SIG-M5 treated with dmso at 0.1 percent for 504 hours (cell line): ENCODE measurements at regions not wholly inside any gene's neighbourhood (a gene's known extent, or its start where the extent isn't known, plus 50 kb on each side); places are given as distances from the start of the nearest gene placed in this dataset.
A peak's percentile ranks its signal among the peaks of the same experiment; 100 is the strongest.

Source experiments
- DNase-seq: peaks from one replicate; lab custom pipeline; 2025; ENCODE audit not compliant: unreplicated experiment; lab: John Stamatoyannopoulos, UW

DNA sequence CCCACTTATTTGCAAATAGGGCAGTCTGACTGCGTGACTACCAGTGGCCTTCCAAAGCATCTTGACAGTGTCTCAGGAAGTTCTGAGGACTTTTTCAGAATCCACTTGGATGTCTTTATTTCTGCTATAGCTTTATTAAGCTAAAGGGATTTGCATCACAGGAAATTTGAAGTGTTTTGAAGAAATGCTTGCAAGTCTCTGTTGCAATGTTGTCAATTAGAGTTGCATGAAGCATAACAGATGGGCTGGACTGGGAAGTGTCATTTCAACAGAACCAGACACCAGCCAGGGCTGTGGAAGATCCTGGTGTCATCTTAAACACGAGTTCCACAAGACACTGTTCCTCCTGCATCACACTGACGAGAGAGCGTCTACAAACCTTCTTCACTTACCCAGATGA lies 224.5 kb downstream of the EN1 start:
- DNase-seq: no peak

DNA sequence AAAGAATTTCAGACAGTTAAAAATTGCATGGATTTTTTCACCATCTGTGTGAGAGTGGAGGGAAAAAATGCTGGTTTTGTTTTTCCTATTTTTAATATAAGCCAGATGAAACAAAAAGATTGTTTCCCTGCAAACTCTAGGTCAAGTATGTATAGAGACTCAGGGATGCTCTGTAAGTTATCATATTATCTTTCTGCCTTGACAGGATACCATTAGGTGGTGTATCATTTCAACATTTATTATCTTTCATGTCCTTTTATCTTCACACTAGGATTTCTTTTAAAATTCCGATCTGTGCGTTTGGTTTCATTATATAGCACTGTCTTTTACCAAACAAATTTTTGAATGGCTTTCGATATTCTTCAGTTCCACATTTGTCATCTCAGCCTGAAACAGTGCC lies 225.3 kb downstream of the EN1 start:
- DNase-seq: no peak

DNA sequence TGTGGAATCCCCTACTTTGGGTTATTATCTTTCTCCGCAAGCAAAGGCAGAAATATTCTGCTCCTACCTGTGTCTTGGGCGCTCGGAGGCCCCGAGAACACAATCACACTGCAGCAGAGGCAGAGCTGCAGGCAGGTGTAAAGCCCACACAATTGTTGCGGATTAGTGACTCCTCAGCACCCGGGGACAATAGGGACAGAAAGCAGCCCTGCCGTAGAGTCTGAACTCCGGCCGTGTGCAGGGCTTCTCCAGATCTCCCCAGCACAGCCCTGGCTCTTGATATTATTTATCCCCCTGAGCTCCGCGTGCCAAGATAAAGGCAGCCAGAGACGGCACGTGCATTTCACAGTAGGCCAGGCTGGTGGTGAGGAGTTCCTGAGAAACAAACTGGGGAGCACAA lies 229.2 kb downstream of the EN1 start:
- DNase-seq: no peak

DNA sequence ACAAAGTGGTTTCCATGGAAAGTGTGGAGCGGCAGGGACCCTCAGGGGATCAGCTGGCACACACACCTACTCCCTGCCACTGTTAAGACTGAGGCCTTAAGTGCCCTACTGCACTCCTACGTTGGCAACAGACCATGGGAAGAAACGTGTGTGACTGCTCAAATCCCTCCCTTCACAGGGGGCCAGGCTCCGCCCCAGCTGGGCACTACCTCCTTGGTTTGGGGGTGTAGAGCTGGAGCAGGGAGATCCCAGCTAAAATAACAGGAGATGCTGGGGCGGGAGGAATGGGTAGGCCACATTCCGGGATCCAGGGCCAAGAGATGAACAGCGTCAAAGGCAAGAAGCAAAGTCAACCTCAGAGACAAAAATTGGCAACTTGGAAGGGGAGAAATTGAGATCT lies 231.0 kb downstream of the EN1 start:
- DNase-seq: no peak

DNA sequence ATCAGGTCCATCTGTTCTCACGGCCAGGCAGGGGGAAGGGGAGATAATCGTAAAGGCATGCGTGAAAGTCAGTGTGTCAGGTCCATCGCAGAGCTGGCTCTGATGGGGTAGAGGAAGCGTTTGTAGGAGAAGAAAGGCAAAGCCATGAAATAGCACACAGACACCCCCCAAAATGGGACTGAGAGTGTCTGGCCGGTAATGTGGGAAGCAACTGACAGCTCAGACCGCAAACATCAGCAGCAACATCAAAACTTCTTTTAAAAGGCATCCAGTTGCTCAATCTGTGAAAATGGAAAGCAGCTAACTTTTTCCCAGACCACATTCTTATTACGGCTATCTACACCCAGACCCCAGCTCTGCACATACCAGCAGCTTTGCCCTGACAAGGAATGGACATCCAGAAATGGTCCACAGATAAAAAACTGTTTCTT lies 232.6 kb downstream of the EN1 start:
- DNase-seq: peak; percentile 28

DNA sequence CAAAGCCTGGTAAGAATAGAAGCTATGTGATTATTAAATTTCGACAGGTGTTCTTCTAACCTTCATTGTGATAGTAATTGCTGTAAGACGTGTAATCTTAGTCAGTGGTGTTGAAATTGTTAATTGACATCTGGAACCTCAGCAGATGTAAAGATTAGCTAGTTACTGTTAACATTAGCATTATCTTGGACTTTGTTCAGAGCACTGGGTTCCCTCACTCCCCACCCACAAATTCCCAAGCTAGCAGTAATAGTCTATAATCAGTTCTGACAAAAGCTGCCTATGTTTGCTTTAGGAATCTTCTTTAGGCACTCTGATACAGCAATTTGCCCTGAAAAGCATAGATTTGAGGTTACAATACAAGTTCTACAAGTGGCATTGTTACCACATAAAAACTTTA lies 233.7 kb downstream of the EN1 start:
- no peak for DNase-seq

DNA sequence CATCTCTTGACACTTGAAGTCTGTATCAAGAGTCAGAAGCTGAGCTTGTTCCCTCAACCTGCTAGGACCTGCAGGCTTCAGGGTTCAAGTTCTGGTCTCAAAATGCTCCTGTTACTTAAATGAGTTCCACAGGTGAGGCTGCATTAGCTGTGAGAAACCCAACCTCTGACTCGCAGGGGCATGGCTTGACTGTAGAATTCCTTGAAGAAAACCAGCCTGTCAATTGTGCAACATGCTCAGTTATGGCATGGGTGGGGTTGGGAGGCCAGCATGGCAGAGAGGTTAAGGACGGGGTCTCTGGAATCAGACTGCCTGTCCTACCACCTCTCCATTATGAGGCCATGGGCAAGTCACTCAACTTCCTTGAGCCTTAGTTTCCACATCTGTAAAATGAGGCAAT lies 235.8 kb downstream of the EN1 start:
- DNase-seq: no peak

DNA sequence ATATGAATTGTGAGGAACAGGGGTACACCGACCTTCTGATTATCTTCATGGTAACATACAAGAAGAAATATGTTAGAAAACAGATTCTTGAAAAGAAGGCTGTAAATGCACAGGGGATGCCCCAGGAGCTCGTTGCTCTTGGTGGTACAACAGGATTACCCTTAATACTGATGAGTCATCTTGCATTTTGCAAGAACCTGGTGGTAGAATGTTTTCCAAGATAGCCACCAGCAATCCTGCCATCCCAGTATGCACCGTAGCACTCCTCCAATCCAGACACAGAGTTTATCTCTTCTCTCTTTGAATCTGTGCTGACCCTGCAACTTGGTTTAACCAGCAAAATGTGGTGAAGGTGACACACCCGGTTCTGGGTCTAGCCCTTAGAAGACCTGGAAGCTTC lies 238.3 kb downstream of the EN1 start:
- no peak for DNase-seq

DNA sequence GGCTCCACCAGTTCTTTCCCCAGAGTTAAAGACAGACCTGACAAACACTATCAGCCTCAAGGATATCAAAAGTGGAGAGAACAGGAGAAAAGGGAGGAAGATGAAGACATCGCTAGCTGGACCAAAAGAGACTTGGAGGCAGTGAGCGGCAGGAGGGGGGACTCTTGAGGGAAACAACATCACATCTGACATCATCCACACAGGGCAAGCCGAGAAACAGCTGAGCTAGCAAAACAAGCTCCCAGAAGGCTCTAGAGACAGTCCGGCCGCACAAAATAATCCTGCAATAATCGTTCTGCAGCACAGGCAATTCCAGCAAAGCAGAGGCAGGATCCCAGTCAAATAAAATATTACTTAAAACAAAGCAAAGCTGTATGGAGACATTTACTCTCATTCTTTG lies 239.8 kb downstream of the EN1 start:
- no peak for DNase-seq

DNA sequence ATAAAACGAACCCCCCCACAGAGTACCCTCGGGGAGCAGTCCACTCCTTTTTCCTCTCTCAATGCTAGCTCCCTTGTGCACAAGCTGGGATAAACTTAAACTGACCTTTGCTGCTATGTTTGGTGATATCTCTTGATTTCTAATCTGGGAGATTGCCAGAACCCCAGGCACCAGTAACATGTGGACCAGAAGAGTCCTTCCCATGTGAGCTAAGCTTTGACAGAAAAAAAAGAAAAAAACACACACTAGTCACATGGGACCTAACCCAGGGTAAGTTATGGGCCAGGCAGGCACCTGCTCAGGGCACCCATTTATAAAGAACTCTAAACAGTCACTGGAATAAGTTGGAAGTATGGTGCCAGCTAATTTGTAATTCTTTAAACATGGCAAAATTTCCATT lies 242.6 kb downstream of the EN1 start:
- DNase-seq: no peak

DNA sequence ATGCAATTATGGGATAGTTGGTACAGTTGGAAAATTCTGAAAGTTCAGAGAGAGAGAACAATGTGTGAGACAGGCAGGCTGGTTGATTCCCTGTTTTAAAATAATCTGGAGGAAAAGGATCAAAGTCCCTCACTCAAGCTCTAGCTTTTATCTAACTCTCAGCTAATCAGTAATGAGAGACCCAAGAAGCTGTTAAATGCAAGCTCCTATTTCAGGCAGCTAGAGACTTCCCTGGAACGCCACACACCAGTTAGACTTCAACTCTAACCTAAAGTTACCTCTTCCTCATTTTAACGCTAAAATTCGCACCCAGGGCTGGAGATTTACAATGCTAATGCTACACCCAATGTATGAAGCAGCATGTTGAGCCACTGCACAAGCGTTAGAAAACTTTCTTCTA lies 243.1 kb downstream of the EN1 start:
- DNase-seq: no peak

DNA sequence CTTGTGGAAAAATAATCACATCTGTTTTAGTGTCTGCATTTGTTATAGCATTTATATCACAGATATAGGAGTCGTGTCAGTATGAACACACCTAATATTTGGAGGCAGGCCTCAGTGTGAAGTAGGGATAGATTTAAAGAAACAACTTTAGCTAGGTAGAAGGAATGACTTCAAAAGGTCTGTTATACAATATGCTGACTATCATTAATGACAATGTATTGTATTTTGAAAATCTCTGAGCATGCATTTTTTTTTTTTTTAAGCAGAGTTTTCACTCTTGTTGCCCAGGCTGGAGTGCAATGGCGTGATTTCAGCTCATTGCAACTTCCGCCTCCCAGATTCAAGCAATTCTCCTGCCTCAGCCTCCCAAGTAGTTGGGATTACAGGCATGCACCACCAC lies 248.3 kb downstream of the EN1 start:
- DNase-seq: no peak

DNA sequence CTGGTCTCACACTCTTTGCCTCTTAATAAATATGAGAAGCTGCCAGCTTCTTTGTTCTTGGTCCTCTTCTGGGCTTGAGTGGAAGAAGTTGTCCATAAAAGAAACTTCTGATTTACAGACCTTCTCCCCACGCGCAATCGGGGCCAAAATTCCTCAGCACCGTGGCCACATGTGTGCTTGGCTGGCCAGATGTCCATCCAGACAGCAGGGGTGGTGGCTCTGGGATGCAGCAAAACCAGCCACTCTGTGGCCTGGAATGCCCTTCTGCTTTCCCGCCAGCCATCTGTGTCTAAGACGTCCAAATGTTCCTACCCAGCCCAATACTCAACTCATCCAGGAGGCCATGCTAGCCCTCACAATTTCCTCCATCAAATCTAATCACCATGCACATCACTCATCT lies 250.8 kb downstream of the EN1 start:
- no peak for DNase-seq

DNA sequence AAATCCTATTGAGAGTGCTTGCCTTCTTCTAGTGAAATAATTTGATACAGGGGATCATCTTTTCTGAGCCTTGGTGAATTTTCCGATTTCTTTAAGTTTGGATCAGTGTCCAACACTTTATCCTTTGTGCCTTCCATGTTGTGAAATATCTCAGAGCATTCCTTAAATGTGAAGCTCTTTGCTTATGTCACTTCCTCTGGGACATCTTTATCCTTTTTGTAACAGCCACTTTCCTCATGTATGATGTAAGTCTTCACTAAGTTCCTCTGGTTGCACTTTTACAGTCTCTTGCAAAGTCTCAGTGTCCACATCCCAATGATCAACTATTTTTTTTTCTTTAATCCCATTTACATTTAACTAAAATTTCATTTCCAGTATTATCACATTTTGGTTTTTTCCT lies 254.2 kb downstream of the EN1 start:
- no peak for DNase-seq

DNA sequence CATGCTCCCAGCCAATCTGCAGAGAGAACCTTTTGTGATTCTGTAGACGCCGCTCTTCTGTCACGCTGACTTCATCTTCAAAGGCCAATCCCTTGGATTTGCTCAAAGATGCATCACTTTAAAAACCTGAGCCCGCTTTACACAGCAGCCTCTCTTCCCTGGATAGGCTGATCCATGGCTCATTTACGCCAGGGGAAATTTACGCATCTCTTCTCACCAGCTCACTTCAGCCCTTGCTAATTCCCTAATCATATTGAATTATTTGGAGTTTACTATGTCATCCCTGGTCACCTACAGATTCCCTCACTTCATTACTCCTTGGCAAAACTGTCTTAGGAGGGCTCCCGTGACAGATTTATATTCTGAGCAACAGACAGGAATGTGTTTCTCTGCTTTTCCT lies 256.2 kb downstream of the EN1 start:
- DNase-seq: no peak

DNA sequence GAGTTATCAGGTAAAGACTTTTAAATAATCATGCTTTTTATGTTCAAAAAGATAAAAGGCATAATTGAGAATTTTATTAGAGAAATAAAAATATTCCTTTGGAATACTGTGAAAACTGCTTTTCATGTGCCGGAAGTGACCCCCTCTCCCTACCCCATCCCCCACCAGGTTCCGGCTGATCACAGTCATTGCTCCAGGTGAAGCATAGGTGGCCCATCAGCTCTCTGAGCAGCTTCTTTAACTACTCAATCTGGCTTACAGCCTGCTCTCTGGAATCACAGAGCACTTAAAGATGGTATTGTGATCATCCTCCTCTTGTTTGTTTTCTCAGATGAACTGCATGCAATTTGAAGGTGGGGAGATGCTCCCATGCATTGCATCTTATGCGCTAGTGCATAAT lies 257.7 kb downstream of the EN1 start:
- DNase-seq: no peak

DNA sequence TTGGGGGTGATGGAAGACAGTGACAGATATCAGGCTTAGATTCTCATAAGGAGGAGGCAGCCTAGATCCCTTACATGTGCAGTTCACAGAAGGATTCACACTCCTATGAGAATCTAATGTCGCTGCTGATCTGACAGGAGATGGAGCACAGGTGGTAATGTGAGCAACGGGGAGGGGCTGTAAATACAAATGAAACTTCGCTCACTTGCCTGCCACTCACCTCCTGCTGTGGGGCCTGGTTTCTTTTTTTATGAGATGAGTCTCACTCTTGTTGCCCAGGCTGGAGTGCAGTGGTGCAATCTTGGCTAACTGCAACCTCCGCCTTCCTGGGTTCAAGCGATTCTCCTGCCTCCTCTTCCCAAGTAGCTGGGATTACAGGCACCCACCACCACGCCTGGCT lies 258.6 kb downstream of the EN1 start:
- DNase-seq: no peak

DNA sequence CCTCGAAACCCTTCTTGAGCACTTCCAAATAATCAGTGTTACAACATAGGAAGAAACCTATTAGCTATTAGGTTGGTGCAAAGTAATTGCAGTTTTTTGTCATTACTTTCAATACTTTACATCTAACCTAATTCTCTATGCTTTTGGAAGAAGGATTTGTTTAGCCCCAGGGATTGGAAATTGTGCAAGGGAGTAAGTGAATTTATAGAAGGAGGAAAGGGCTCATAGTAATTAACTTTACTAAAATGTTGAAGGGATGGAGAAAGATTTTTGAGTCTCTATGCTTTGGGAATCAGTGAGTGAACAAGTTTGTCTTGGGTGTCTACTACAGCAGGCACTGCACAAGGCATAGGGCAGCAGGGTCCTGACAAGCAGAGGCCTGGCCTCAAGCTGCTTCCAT lies 261.1 kb downstream of the EN1 start:
- no peak for DNase-seq

DNA sequence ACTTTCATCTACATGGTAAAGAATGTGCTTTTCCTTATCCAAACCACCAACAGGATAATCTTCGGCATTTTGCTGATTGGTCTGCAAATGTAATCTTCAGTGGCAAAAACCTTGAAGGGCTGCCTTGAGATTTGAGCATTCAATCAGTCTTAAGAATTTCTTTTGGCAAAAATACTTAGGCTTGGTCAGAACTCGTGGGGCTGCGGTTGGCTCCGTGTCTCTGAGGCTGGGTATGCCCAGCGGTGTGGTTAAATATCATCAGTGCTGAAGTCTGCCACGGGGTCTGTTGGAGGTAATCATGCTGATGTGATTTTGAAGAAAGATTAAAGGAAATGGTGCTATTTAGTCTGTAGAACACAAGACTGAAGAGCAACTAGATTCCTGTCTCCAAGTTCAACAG lies 262.6 kb downstream of the EN1 start:
- no peak for DNase-seq

DNA sequence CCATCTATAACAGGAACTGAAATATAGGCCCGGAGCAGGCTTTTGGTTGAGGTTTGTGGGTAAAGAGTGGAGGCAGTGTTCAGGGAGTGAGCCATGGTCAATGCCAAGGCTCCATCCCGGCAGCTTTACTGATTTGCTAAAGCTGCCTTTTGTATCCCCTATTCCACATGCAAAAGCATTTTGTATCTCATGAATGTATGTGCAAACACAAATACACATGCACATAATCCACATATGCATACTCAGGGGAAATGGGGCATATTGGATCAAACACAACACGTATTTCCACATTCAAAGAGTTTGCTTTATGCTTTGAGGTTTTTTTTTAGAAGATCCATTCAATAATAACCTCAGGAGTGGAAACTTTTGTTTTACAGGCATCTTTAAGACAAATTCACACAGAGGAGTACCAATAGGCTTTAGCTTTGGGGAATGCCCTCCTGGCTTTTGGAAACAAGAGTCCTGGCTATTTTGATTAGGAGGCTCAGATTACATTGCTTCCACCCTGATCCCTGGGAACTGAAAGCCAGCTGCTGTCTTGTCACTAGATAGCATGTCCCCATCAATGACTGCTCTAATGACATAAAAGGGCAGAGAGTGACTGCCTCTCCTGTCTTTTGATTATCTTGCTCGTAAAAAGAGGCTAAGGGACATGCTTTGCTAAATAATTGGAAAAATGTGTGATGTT lies 263.2 kb downstream of the EN1 start:
- no peak for DNase-seq

DNA sequence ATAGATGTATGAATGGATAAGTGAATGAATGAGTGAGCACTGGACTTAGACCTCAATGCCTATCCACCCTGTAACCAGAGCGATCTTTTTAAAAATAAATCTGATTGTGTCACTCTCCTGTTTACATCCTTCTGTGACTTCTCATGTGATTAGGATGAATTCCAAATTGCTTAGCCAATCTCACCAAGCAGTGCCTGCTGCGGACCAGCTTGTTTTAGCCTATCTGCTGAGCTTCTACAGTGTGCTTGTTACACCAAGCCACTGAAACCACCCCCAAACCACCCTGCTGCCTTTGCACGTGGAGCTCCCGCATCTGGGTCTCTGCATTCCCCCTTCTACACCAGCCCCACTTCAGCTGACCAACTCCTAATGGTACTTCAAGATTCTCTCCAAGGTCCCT lies 265.4 kb downstream of the EN1 start:
- DNase-seq: no peak

DNA sequence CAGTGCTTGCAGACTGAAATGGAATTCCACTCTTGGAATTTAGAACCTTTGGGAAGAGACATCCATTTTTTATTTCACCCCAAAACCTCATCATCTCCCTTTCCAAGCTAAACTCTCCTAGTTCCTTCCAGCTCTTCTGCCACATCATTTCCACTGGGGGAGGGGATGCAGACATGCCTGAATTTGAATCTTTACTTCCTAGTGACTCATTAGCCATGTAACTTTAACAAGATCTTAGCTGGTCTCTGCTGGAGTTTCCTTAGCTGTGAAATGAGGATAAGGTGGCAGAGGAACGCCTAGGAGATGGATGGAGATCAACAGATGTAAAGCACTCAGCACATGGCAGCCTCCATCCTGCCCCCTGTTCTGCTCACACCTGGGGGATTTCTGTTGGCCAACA lies 266.8 kb downstream of the EN1 start:
- no peak for DNase-seq

DNA sequence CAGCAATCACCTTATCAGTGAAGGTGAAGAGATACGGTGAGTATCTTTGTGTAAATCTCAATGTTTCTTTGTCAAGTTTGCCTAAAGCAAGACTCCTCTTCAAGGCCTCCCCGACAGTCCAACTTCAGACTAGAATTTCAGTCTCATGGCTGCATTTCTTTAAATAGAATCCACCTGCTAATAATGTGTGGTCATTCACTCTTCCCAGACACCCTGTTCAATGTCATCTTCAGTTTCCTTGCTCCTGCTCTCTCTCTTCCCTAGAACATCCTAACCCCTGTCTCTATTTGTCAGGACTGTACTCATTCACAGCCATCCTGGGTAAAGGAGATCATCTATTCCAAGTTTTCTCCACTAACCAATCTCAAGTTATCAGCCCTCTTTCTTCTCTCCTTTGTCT lies 267.3 kb downstream of the EN1 start:
- DNase-seq: no peak

DNA sequence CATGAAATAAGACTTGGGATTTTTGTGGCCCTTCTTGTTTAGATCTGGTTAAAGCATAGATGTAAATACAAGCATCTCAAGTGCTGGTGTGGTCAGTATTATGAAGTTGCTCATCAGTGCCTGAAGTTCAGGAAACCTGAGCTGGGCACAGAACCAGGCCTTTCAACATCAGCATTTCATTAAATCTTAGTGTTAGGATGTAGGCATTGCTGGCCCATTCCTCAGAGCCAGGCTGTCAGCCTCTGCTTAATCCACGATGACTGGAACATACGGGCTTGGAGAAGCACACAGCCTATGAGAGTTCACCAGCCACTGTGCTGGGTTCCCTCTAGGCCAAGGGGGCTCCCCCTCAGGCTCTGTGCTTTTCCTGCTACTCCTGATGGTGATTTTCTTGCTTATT lies 270.2 kb downstream of the EN1 start:
- no peak for DNase-seq
